22Rv1 (cell line): ENCODE measurements at regions not wholly inside any gene's neighbourhood (a gene's known extent, or its start where the extent isn't known, plus 50 kb on each side); places are given as distances from the start of the nearest gene placed in this dataset.
"Not testable (repeated sequence)": the region's sequence is repeated elsewhere in the genome, so short reads cannot be mapped to it uniquely, and the experiment has no call there.

Experiments used
- H3K27ac ChIP-seq: fragments of 450-650 bp; 2 replicates; pipeline ENCODE4 v1.5.1; 2017
- CTCF ChIP-seq: fragments of 450-650 bp; IDR thresholded peaks from 2 replicates; pipeline ENCODE4 v1.5.1; 2017; ENCODE audit warnings: mild to moderate bottlenecking
- ZFX ChIP-seq: fragments of 450-650 bp; IDR thresholded peaks from 2 replicates; pipeline ENCODE4 v1.6.1; 2017; ENCODE audit warnings: antibody characterized with exemption, borderline replicate concordance

GRCh38 chr7:109616551-109617069 lies 1046.9 kb downstream of the DNAJB9 start:
- no peak for TF ChIP-seq CTCF
- no peak for TF ChIP-seq ZFX
- H3K27ac ChIP-seq, result no peak overlapping the region

DNA sequence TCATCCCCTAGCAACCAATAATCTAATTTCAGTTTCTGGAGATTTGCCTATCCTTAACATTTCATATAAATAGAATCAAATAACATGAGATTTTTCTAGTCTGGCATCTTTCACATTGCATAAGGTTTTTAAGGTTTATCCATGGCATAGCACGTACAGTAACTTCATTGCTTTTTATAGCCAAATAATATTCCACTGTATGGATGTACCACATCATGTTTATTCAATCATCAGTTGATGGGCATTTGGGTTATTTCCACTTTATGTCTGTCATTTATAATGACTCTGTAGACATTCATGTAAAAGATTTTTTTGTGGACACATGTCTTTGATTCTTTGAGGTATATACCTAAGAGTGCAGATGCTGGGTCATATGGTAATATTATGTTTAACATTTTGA lies 1052.6 kb downstream of the DNAJB9 start:
- TF ChIP-seq CTCF, result no peak
- TF ChIP-seq ZFX, result no peak

DNA sequence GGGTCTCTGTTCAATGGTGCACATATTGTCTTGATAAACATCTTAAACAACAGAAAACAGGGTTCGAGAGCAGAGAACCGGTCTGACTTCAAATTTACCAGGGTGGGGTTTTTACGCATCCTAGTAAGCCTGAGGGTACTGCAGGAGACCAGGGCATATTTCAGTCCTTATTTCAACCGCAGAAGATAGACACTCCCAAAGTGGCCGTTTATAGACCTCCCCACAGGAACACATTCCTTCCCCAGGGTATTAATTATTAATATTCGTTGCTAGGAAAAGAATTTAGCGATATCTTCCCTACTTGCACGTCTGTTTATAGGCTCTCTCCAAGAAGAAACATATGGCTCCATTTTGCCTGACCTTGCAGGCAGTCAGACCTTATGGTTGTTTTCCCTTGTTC lies 1063.2 kb downstream of the DNAJB9 start:
- not testable (repeated sequence) for H3K27ac ChIP-seq

More for the DNA sequence above, 1052.6 kb downstream of the DNAJB9 start:
- no peak overlapping the region for H3K27ac ChIP-seq

- H3K27ac ChIP-seq, result no peak overlapping the region
- TF ChIP-seq CTCF (no peak), ZFX (no peak)
These were observed 1065.7 kb downstream of the DNAJB9 start for GRCh38 chr7:109635374-109635773.

DNA sequence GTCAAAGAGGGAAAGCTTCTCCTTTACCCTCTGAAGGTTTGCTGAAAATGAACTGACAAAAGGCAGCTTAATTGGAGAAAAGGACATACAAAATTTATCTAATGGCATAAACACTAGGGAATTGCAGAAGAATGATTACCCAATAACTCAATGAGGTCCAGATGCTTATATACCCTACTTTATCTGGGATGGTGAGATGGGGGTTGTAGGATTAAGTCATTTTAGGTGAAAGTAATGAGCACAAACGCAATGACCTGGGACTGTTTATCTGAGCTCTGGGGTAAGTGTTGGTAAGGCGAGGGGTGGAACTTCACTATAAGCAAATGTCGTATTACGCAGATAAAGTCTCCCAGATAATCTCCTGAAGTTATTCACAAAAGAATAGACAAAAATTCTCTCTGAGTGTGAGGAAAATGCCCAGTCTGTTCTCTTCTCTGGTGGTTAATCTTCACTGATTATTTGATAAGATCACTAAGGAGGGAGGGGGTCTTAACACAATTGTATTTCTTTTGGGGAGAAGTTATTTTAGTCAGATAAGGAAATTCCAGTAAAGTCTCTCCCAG lies 1067.8 kb downstream of the DNAJB9 start:
- no peak overlapping the region for H3K27ac ChIP-seq
- TF ChIP-seq CTCF (no peak), ZFX (no peak)

DNA sequence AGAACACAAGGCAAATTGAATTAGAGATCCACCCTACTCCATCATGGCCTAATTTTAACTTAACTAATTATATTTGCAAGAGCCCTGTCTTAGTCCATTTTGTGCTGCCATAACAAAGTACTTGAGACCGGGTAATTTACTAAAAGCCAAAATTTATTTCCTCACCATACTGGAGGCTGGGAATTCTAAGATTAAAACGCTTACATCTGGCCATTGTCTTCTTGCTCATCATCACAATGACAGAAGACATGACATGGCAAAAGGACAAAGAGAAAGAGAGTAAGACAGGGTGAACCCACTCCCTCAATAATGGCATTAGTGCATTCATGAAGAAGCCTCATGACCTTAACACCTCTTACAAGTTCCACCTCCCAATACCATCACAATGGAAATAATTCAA lies 1068.6 kb downstream of the DNAJB9 start:
- no peak overlapping the region for H3K27ac ChIP-seq
- TF ChIP-seq CTCF (no peak), ZFX (no peak)

DNA sequence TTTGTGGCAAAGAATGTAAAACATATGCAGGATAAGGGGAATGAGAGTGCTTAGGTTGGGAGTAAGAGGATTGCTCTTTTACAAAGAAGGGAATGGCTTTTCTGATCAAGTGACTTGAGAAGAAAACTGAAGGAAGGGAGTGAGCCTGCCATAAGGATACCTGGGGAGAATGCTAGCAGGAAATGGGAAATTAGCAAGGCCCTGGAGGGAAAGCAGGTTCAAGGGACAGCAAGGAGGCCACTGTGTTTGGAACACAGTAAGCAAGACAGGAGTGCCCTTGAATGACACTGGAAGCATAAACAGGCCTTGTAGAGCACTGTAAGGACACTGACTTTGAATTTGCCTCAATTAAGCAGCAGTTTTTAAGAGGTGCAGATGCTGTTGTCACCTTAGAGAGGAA lies 1069.9 kb downstream of the DNAJB9 start:
- TF ChIP-seq ZFX (no peak), CTCF (no peak)
- no peak overlapping the region for H3K27ac ChIP-seq

DNA sequence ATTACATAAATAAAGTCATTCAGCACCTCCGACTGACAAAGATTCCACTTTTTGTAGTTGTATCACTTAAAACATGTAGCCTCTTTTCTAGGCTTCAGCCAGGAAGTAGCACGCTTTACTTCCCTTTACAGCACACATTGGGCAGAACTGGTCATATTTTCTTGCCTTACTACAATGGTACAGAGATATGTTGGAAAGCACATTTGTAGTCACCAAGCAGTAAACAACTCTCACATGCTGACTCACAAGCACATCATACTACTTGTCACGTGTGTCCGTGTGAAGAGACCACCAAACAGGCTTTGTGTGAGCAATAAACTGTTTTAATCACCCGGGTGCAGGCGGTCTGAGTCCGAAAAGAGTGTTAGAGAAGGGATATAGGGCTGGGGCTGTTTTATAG lies 1071.8 kb downstream of the DNAJB9 start:
- TF ChIP-seq ZFX, result no peak
- no peak for TF ChIP-seq CTCF
- no peak overlapping the region for H3K27ac ChIP-seq
